Cardiac fibroblast (primary cell): ENCODE measurements at regions not wholly inside any gene's neighbourhood (a gene's known extent, or its start where the extent isn't known, plus 50 kb on each side); places are given as distances from the start of the nearest gene placed in this dataset.

ENCODE experiments used
- DNase-seq, 2 donors: peaks; one replicate each; pipeline versions ENCODE4 v3.0.0 to v3.0.0-alpha.2; 2010; ENCODE audit warnings: low read depth in 2 of 2
- H3K4me3 ChIP-seq, 2 donors: replicated peaks in 1 of 2; 1 replicate in 1 of 2; 2 replicates in 1 of 2; pipeline ENCODE4 v1.5.1; 2011; ENCODE audit warnings: low read depth in 2 of 2, low read length in 2 of 2, mild to moderate bottlenecking in 2 of 2, moderate library complexity in 1 of 2
- TF ChIP-seq, protein P1 (sequence below): IDR thresholded peaks from one replicate; pipeline ENCODE4 v1.5.1; 2011; ENCODE audit warnings: low read depth, mild to moderate bottlenecking, low read length, inconsistent platforms

DNA sequence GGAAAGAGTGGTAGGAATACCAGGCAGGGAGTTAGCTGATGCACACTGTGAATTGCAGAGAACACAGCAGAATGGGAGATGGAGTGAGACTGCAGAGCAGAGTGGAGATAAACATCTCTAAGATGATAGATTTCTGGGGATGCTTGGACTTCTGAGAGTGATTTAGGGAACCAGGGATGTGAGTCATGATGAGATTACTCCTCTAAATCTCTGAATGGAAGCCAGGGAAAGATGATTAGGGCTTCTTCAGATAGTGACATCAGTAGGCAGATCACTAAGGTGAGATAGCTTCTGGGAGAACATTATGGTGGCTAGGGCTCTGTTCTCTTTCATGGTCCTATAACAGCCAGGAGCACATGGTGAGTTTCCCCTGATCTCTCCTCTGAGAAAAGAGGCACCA lies 501.5 kb upstream of the USP15 start:
- TF ChIP-seq, protein P1, sequence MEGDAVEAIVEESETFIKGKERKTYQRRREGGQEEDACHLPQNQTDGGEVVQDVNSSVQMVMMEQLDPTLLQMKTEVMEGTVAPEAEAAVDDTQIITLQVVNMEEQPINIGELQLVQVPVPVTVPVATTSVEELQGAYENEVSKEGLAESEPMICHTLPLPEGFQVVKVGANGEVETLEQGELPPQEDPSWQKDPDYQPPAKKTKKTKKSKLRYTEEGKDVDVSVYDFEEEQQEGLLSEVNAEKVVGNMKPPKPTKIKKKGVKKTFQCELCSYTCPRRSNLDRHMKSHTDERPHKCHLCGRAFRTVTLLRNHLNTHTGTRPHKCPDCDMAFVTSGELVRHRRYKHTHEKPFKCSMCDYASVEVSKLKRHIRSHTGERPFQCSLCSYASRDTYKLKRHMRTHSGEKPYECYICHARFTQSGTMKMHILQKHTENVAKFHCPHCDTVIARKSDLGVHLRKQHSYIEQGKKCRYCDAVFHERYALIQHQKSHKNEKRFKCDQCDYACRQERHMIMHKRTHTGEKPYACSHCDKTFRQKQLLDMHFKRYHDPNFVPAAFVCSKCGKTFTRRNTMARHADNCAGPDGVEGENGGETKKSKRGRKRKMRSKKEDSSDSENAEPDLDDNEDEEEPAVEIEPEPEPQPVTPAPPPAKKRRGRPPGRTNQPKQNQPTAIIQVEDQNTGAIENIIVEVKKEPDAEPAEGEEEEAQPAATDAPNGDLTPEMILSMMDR, result no peak

DNA sequence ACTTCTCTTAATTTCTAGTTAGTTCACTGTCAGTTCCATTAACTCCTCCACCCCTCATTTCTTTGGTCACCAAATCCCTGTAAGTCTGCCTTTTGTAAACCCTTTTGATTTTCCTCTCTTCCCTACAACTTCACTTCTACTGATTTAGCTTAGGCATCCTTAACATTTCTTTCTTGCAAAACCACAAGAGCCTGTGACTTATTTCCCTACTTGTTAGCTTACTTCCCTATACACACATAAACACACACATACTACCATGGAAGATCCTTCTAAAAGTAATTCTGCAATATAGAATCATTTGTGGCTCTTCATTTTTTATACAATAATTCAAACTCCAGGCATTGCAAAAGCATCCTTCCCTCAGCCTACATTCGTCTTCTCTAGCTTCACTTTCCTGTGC lies 494.3 kb upstream of the USP15 start:
- TF ChIP-seq, protein P1, result no peak
- H3K4me3 ChIP-seq, result no peak overlapping the region
- DNase-seq, result no peak

More for the DNA sequence above, 501.5 kb upstream of the USP15 start:
- H3K4me3 ChIP-seq, result no peak overlapping the region
- no peak for DNase-seq

DNA sequence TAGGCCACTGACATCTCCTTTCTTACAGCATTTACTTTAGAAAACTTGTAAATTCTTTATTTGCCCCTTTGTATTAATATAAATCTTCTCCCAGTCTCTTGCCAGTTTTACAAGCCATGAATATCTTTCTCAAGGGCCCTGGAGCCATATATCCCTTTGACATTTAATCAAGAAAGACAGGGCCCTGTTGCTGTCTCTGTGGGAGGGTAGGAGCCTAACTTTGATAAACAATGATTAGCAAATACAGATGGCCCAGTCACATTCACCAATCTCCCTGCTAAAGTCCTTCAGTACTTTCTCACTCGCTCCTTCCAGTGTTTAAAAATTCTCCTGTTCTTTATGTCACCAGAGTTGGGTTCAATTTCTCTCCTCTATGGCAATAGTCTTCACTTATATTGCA lies 479.8 kb upstream of the USP15 start:
- no peak overlapping the region for H3K4me3 ChIP-seq
- no peak for DNase-seq
- TF ChIP-seq, protein P1, result no peak

DNA sequence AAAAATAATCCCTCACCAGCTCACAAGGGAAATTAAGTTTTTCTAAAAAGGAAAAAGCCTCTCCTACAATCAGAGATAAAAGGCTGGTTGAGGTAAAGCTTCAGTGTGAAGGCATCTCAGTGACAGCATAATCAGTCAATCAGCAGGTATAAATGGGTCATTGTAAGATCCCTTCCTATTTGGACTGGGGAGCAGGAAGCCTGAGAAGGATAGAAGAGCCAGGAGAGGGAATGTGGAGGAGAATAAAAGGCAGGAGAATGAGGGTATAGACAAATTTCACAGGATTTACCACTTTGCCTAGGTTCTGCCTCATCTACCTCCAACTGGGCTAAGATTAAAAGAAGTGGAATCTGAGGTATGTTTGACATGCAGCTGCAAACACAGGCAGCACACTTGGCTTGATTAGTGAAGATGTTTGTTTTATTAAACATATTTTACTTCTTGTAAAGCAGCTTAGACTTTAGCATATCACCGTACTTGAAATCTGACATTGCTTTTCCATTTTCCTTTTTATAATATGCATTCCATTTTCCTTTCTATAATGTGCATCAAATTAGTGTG lies 479.1 kb upstream of the USP15 start:
- H3K4me3 ChIP-seq, result no peak overlapping the region
- no peak for DNase-seq
- TF ChIP-seq, protein P1, result no peak

DNA sequence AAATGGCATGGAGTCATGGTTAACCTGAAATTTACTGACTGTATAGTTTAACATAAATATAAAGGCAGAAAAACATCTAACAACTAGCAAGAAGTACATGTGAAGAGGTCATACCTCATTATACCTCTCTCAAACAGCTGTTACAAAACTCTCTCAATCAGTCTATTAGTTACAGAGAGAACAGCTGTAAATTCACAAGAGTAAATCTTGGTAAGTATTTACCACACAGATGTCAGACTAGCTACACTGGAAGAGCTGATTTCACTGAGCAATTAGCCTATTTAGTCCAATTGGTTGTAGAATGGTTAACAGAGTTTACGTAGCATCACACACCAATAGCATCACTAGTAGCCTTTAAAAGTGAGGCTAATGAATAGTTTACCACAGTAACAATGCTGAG lies 463.4 kb upstream of the USP15 start:
- TF ChIP-seq, protein P1, result no peak
- no peak overlapping the region for H3K4me3 ChIP-seq
- no peak for DNase-seq

DNA sequence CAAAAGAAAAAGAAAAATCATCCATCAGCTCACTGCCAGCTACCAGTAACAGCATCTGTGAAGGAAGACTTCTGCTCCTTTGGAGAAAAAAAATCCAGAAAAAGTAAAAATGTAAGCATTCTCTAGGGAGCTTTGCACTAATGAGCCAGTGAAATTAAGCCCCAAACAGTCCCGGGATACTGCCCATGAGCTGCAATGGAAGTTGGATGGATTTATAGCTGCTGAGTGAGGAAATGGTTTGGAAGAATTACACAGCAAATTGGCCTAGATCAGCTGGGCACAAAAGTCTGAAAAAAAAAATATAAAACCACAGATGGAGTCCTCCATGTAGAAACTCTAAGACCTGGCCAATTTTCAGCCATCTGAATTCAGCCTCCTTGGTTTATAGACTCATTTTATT lies 462.9 kb upstream of the USP15 start:
- TF ChIP-seq, protein P1, result no peak
- no peak overlapping the region for H3K4me3 ChIP-seq
- no peak for DNase-seq

DNA sequence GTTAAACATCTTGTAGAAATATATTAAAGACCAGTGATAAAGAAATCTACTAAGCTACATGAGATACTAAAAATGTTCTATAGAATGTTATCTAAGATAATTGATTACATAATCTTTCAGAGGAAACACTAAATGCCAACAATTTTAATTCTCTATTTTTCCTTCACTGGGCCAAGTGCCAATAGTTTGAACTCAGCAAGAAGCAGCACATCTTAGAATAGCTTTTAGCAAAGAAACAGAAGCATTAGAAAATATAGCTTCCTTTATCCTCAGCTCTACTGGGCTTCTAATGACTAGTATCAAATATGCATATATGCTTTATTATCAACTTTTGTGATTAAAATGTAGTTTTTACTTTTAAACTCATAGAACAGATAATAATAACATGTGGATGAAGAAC lies 461.4 kb upstream of the USP15 start:
- no peak for DNase-seq
- no peak overlapping the region for H3K4me3 ChIP-seq
- TF ChIP-seq, protein P1, result no peak
